GM23248 (cell line): ENCODE measurements at regions not wholly inside any gene's neighbourhood (a gene's known extent, or its start where the extent isn't known, plus 50 kb on each side); places are given as distances from the start of the nearest gene placed in this dataset.

ENCODE experiments used
- EZH2 ChIP-seq: fragments of 200-600 bp; sonication (generic); IDR thresholded peaks from 2 replicates; pipeline ENCODE4 v1.6.1; 2018; ENCODE audit warnings: antibody characterized with exemption, mild to moderate bottlenecking; ENCODE audit not compliant: insufficient read depth, poor library complexity, severe bottlenecking
- EZH2phosphoT487 ChIP-seq: fragments of 200-600 bp; sonication (generic); IDR thresholded peaks from 2 replicates; pipeline ENCODE4 v1.6.1; 2018; ENCODE audit warnings: antibody characterized with exemption, moderate library complexity, mild to moderate bottlenecking, low read depth; ENCODE audit not compliant: insufficient read depth

DNA sequence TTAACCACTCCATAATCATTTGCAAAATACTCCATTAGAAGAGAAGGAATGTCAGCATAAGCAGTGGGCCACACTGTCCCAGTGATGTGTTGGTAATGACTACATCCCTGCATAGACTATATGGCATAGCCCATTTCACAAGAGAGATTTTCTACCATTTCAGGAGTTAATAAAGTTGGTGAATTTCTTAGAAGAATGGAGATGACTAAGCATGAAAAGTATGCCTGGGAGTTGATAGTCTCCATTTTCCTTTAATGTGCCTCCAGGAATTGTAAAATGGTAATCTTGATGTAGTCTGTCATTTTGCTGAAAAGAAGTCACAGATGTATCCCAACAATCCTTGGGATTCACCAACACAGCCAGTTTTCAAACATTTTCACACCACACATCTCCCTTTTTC, 608.8 kb upstream of the CHRM3 start:
- no peak for TF ChIP-seq EZH2phosphoT487
- TF ChIP-seq EZH2: no peak
